Neural cell (in vitro differentiated cells): ENCODE measurements at regions not wholly inside any gene's neighbourhood (a gene's known extent, or its start where the extent isn't known, plus 50 kb on each side); places are given as distances from the start of the nearest gene placed in this dataset.

Source experiments
- H2AFZ ChIP-seq: fragments of 200-600, 300-800 bp; sonication (generic), shearing (Covaris generic); 2 replicates; pipeline ENCODE4 v1.6.0; 2014; ENCODE audit warnings: low read depth, mild to moderate bottlenecking, antibody characterized with exemption, low read length, moderate library complexity
- H3F3A ChIP-seq: fragments of 200-600 bp; shearing (Covaris generic); 2 replicates; pipeline ENCODE4 v1.6.1; 2016; ENCODE audit warnings: mild to moderate bottlenecking, moderate library complexity, mixed read lengths, antibody characterized with exemption, low read length; ENCODE audit not compliant: insufficient read depth, poor library complexity, severe bottlenecking
- H3K27ac ChIP-seq: fragments of 200-600, 300-800 bp; sonication (generic), shearing (Covaris generic); 2 replicates; pipeline ENCODE4 v1.5.1; 2014; ENCODE audit warnings: mild to moderate bottlenecking, low read length, moderate library complexity
- H3K27me3 ChIP-seq: fragments of 300-800, 200-600 bp; sonication (generic), shearing (Covaris generic); 2 replicates; pipeline ENCODE4 v1.6.0; 2014; ENCODE audit warnings: mild to moderate bottlenecking, low read depth, low read length, moderate library complexity; ENCODE audit not compliant: insufficient read depth
- H3K36me3 ChIP-seq: fragments of 300-800, 200-600 bp; sonication (generic), shearing (Covaris generic); 2 replicates; pipeline ENCODE4 v1.5.1; 2014; ENCODE audit warnings: mild to moderate bottlenecking, antibody characterized with exemption, low read length, moderate library complexity; ENCODE audit not compliant: insufficient read depth
- H3K4me2 ChIP-seq: fragments of 300-800, 200-600 bp; sonication (generic), shearing (Covaris generic); 2 replicates; pipeline ENCODE4 v1.6.0; 2014; ENCODE audit warnings: mild to moderate bottlenecking, low read length
- H3K4me3 ChIP-seq: fragments of 300-800, 200-600 bp; sonication (generic), shearing (Covaris generic); 2 replicates; pipeline ENCODE4 v1.5.1; 2014; ENCODE audit warnings: mild to moderate bottlenecking, low read length, moderate library complexity
- H3K79me2 ChIP-seq: fragments of 200-600 bp; shearing (Covaris generic); replicated peaks from 2 replicates; pipeline ENCODE4 v1.6.0; 2014; ENCODE audit warnings: mild to moderate bottlenecking, low read length, moderate library complexity; ENCODE audit not compliant: insufficient read depth
- H3K9ac ChIP-seq: fragments of 300-800, 200-600 bp; sonication (generic), shearing (Covaris generic); 2 replicates; pipeline ENCODE4 v1.6.1; 2016; ENCODE audit warnings: mild to moderate bottlenecking, low read length, mixed read lengths
- H3K9me2 ChIP-seq: fragments of 200-600 bp; shearing (Covaris generic); 2 replicates; pipeline ENCODE4 v1.6.1; 2016; ENCODE audit warnings: mild to moderate bottlenecking, low read length, mixed read lengths; ENCODE audit not compliant: insufficient read depth
- H3K9me3 ChIP-seq: fragments of 200-600, 300-800 bp; sonication (generic), shearing (Covaris generic); 2 replicates; pipeline ENCODE4 v1.6.1; 2016; ENCODE audit warnings: mild to moderate bottlenecking, mixed run types, low read length, moderate library complexity, mixed read lengths
- H4K20me1 ChIP-seq: fragments of 200-600 bp; shearing (Covaris generic); 2 replicates; pipeline ENCODE4 v1.6.1; 2016; ENCODE audit warnings: mild to moderate bottlenecking, mixed run types; ENCODE audit not compliant: insufficient read depth
- EP300 ChIP-seq: fragments of 450-650 bp; conservative IDR thresholded peaks from 2 replicates; pipeline ENCODE4 v1.6.1; 2014; ENCODE audit warnings: antibody characterized with exemption, mild to moderate bottlenecking, moderate library complexity; ENCODE audit not compliant: poor library complexity, severe bottlenecking
- EZH2 ChIP-seq: fragments of 200-600, 300-800 bp; shearing (Covaris generic), sonication (generic); IDR thresholded peaks from 2 replicates; pipeline ENCODE4 v1.6.1; 2014; ENCODE audit warnings: antibody characterized with exemption, low read length, borderline replicate concordance, mild to moderate bottlenecking; ENCODE audit not compliant: insufficient read depth, poor library complexity, severe bottlenecking
- MXI1 ChIP-seq: fragments of 450-650 bp; conservative IDR thresholded peaks from 2 replicates; pipeline ENCODE4 v1.6.1; 2014; ENCODE audit warnings: antibody characterized with exemption, mild to moderate bottlenecking; ENCODE audit not compliant: poor library complexity, severe bottlenecking
- POLR2AphosphoS5 ChIP-seq: IDR thresholded peaks from 2 replicates; pipeline ENCODE4 v1.6.1; 2012
- SMC3 ChIP-seq: fragments of 450-650 bp; conservative IDR thresholded peaks from 2 replicates; pipeline ENCODE4 v1.6.1; 2014; ENCODE audit warnings: antibody characterized with exemption, mild to moderate bottlenecking, moderate library complexity; ENCODE audit not compliant: poor library complexity
- TAF1 ChIP-seq: IDR thresholded peaks from 2 replicates; pipeline ENCODE4 v1.6.1; 2012; ENCODE audit warnings: low read depth
- TF ChIP-seq, protein P1 (sequence below): fragments of 450-650 bp; IDR thresholded peaks from 2 replicates; pipeline ENCODE4 v1.5.1; 2014; ENCODE audit warnings: antibody characterized with exemption, mild to moderate bottlenecking, moderate library complexity; ENCODE audit not compliant: poor library complexity, severe bottlenecking
- TF ChIP-seq, protein P2 (sequence below): IDR thresholded peaks from 2 replicates; pipeline ENCODE4 v1.6.1; 2012; ENCODE audit warnings: borderline replicate concordance

DNA sequence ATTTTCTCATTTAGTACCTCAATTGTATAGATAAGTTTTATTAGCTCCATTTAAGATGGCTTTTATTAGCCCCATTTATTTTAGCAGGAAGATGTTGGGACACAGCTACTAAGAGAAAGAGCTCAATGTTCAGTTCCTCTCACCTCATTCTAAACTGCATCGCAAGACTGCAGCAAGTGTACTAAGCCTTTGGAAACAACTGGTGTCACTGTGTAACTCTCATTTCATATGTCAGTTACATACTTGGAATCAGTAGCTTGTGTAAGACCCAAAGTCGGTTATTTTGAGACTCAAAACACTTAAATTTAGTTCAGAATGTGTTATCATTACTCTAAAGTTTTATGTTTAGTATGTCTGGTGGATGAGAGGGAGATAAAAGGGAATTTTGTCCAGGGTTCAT is 482.9 kb downstream of the BMP2 start:
- TF ChIP-seq POLR2AphosphoS5 (no peak), MXI1 (no peak)
- TF ChIP-seq, protein P1, sequence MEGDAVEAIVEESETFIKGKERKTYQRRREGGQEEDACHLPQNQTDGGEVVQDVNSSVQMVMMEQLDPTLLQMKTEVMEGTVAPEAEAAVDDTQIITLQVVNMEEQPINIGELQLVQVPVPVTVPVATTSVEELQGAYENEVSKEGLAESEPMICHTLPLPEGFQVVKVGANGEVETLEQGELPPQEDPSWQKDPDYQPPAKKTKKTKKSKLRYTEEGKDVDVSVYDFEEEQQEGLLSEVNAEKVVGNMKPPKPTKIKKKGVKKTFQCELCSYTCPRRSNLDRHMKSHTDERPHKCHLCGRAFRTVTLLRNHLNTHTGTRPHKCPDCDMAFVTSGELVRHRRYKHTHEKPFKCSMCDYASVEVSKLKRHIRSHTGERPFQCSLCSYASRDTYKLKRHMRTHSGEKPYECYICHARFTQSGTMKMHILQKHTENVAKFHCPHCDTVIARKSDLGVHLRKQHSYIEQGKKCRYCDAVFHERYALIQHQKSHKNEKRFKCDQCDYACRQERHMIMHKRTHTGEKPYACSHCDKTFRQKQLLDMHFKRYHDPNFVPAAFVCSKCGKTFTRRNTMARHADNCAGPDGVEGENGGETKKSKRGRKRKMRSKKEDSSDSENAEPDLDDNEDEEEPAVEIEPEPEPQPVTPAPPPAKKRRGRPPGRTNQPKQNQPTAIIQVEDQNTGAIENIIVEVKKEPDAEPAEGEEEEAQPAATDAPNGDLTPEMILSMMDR = no peak
- no peak overlapping the region for H3K4me3 ChIP-seq
- no peaks in the 10 kb centered on the region for H3K36me3 ChIP-seq
- H3K9ac ChIP-seq = no peak overlapping the region
- no peaks in the 10 kb centered on the region for H4K20me1 ChIP-seq
- no peaks in the 10 kb centered on the region for H3K9me3 ChIP-seq
- no peaks in the 10 kb centered on the region for H3F3A ChIP-seq
- H3K27ac ChIP-seq = no peak overlapping the region
- H2AFZ ChIP-seq = no peak overlapping the region
- no peaks in the 10 kb centered on the region for H3K27me3 ChIP-seq
- no peak overlapping the region for H3K4me2 ChIP-seq
- H3K79me2 ChIP-seq = no peaks in the 10 kb centered on the region
- no peaks in the 10 kb centered on the region for H3K9me2 ChIP-seq

DNA sequence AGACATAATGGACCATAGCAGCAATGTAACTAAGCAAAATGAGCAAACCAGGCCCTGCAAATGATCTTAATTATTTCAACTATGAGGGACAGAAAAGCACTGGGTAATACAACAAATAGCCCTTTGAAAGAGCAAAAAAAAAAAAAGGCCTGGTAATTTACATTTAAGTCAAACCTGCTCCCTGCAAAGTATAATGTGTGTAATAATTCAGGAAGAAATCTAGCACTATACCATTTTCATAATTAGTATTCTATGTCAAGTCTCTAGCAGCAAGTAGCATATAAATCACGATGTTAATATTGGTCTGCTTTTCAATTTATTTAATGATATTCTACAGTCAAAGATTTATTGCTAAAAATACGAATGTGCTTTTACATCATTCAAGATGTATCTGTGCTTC is 489.6 kb downstream of the BMP2 start:
- TF ChIP-seq MXI1 (no peak), EZH2 (no peak), TAF1 (no peak), SMC3 (no peak), POLR2AphosphoS5 (no peak), EP300 (no peak)
- TF ChIP-seq, protein P2, sequence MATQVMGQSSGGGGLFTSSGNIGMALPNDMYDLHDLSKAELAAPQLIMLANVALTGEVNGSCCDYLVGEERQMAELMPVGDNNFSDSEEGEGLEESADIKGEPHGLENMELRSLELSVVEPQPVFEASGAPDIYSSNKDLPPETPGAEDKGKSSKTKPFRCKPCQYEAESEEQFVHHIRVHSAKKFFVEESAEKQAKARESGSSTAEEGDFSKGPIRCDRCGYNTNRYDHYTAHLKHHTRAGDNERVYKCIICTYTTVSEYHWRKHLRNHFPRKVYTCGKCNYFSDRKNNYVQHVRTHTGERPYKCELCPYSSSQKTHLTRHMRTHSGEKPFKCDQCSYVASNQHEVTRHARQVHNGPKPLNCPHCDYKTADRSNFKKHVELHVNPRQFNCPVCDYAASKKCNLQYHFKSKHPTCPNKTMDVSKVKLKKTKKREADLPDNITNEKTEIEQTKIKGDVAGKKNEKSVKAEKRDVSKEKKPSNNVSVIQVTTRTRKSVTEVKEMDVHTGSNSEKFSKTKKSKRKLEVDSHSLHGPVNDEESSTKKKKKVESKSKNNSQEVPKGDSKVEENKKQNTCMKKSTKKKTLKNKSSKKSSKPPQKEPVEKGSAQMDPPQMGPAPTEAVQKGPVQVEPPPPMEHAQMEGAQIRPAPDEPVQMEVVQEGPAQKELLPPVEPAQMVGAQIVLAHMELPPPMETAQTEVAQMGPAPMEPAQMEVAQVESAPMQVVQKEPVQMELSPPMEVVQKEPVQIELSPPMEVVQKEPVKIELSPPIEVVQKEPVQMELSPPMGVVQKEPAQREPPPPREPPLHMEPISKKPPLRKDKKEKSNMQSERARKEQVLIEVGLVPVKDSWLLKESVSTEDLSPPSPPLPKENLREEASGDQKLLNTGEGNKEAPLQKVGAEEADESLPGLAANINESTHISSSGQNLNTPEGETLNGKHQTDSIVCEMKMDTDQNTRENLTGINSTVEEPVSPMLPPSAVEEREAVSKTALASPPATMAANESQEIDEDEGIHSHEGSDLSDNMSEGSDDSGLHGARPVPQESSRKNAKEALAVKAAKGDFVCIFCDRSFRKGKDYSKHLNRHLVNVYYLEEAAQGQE = no peak
- TF ChIP-seq, protein P1 = no peak
- no peaks in the 10 kb centered on the region for H3K36me3 ChIP-seq
- no peak overlapping the region for H3K9ac ChIP-seq
- no peaks in the 10 kb centered on the region for H3K79me2 ChIP-seq
- H3K4me3 ChIP-seq = no peak overlapping the region
- H3K9me3 ChIP-seq = no peaks in the 10 kb centered on the region
- H3K9me2 ChIP-seq = no peaks in the 10 kb centered on the region
- H2AFZ ChIP-seq = no peak overlapping the region
- H3K27ac ChIP-seq = no peak overlapping the region
- H4K20me1 ChIP-seq = no peaks in the 10 kb centered on the region
- H3F3A ChIP-seq = no peaks in the 10 kb centered on the region
- H3K4me2 ChIP-seq = no peak overlapping the region
- H3K27me3 ChIP-seq = no peaks in the 10 kb centered on the region
